ENCODE measurements at regions not wholly inside any gene's neighbourhood (a gene's known extent, or its start where the extent isn't known, plus 50 kb on each side); places are given as distances from the start of the nearest gene placed in this dataset.

DNA sequence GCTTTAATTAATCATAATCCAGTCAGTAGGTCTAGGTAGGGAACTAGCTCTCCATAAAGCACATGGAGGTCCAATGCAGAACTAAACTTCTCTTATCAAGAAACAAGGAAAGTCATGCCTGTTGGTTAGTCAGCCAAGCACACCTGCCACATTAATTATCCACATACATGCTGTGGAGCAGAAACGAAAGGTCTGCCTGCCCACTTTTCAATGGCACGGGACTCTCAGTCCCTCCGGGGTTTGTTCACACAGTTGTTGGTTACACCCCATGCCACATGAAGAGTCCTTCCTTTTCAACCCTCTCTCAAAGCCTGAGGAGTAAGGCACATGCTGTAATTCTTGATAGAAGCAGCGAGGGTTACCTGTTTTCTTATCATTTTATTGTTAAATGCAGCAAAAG lies 1096.4 kb upstream of the MAP3K7 start:
- TF ChIP-seq, protein P1, sequence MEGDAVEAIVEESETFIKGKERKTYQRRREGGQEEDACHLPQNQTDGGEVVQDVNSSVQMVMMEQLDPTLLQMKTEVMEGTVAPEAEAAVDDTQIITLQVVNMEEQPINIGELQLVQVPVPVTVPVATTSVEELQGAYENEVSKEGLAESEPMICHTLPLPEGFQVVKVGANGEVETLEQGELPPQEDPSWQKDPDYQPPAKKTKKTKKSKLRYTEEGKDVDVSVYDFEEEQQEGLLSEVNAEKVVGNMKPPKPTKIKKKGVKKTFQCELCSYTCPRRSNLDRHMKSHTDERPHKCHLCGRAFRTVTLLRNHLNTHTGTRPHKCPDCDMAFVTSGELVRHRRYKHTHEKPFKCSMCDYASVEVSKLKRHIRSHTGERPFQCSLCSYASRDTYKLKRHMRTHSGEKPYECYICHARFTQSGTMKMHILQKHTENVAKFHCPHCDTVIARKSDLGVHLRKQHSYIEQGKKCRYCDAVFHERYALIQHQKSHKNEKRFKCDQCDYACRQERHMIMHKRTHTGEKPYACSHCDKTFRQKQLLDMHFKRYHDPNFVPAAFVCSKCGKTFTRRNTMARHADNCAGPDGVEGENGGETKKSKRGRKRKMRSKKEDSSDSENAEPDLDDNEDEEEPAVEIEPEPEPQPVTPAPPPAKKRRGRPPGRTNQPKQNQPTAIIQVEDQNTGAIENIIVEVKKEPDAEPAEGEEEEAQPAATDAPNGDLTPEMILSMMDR (IDR thresholded peaks at IDR 0.05; ENCODE audit: extremely low read depth, missing control alignments) = no peak
- DNase-seq (ENCODE audit: low spot score) = no peak

- no peak for DNase-seq (ENCODE audit: low spot score)
- TF ChIP-seq, protein P1 (IDR thresholded peaks at IDR 0.05; ENCODE audit: extremely low read depth, missing control alignments) = no peak
These were observed 1094.4 kb upstream of the MAP3K7 start for GRCh38 chr6:91681296-91681695.

- TF ChIP-seq, protein P1 (IDR thresholded peaks at IDR 0.05; ENCODE audit: extremely low read depth, missing control alignments) = no peak
- DNase-seq (ENCODE audit: low spot score) = no peak
These were observed 1092.0 kb upstream of the MAP3K7 start for GRCh38 chr6:91678679-91679446.

- DNase-seq (ENCODE audit: low spot score) = no peak
- TF ChIP-seq, protein P1 (IDR thresholded peaks at IDR 0.05; ENCODE audit: extremely low read depth, missing control alignments) = no peak
These were observed 1085.3 kb upstream of the MAP3K7 start for GRCh38 chr6:91672201-91672600.

DNA sequence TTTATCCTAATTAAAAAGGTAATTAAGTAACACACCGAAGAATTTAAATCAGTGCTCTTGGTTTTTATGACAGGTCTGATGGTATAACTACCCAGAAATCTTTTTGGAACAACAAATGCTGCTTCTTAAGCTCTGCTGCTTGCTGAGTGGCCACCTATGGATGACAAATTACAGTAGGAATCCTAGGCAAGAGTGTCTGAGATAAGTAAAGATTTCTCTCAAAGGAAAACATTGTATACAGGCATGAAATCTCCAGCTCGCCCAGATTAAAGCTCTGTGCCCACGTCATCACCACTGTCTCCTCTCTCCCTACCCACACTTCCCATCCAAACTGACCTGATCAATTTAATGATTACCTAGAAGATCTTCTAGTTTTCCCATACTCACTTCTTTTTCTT lies 1083.0 kb upstream of the MAP3K7 start:
- no peak for DNase-seq (ENCODE audit: low spot score)
- TF ChIP-seq, protein P1 (IDR thresholded peaks at IDR 0.05; ENCODE audit: extremely low read depth, missing control alignments) = no peak

DNA sequence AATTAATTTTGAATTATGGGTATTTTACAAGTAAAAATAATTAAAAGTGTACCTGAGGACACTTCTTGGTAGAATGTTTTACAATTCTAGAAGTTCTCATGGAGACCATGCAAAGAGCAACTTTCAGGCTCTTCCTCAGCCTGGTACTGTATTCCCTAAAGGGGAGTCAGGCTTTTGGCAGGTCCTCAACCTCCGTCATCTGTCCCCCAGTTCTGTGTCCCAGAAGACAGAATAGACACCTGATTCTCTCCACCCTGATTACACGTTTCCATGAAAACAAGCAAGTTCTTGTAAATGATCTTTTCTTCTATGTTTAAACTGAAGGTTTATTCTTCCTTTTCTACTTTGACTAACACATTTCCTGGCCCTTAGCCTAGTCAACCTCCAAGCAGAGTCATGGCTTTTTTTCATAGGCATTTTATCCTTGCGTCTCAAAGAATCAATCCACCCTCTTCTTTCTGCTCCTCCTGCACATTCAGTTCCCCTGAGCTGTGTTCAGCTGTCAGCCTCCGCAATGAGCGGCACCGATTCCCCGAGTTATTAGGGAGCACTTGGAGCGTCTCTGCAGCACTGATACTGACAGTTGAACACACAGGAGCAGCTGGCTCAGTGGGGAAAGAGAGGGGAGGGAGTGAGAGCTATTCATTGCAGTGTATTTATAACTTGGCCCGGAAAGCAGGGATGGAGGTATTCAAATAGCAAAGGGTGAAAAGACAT lies 1082.4 kb upstream of the MAP3K7 start:
- DNase-seq (ENCODE audit: low spot score) = no peak
- TF ChIP-seq, protein P1 (IDR thresholded peaks at IDR 0.05; ENCODE audit: extremely low read depth, missing control alignments) = no peak

- no peak for DNase-seq (ENCODE audit: low spot score)
- TF ChIP-seq, protein P1 (IDR thresholded peaks at IDR 0.05; ENCODE audit: extremely low read depth, missing control alignments) = no peak
These were observed 1080.7 kb upstream of the MAP3K7 start for GRCh38 chr6:91667596-91667995.

All from GM20000 (cell line).